ENCODE measurements at regions not wholly inside any gene's neighbourhood (a gene's known extent, or its start where the extent isn't known, plus 50 kb on each side); places are given as distances from the start of the nearest gene placed in this dataset.
A peak's percentile ranks its signal among the peaks of the same experiment; 100 is the strongest.

DNA sequence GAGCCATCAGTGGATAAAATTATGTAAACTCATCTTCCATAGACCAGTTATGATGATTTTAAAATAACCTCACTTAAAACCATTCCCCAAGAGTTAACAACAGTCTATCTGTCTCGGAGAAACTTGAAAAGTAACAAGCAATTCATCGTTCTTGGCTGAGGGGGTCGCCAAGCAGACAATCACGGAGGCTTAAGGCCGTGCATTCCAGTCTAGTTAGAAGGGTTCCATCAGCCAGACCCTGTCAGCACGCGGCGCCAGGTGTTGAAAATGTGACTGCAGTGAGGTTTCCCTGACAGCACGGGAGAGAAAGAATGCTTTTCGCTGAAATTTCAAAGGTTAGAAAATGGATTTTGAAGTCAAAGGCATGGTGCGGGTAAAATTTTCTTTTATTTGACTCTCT lies 1025.0 kb upstream of the CELF2 start:
- H3K4me1 ChIP-seq (ENCODE audit: control insufficient read depth in 2 of 3, insufficient read depth in 2 of 3, low read depth in 1 of 3, low read length in 3 of 3), result no peaks in the 10 kb centered on the region
- no peak overlapping the region for H3K9ac ChIP-seq (ENCODE audit: low read length in 3 of 3)
- no peak overlapping the region for H3K27ac ChIP-seq (ENCODE audit: low read depth in 2 of 2, low read length in 2 of 2)
- H3K36me3 ChIP-seq (ENCODE audit: control insufficient read depth in 2 of 3, insufficient read depth in 3 of 3, low read length in 3 of 3), result no peaks in the 10 kb centered on the region
- intact Hi-C loops (cut with DNase I), result no loop called here
- no peak overlapping the region for H3K4me3 ChIP-seq (ENCODE audit: low read length in 3 of 3)
- no peaks in the 10 kb centered on the region for H3K9me3 ChIP-seq (ENCODE audit: control insufficient read depth in 2 of 3, insufficient read depth in 1 of 3, low read length in 3 of 3)
- peak in 2 of 5 donors; percentile 9 to 27 for DNase-seq
- H3K27me3 ChIP-seq (ENCODE audit: control insufficient read depth, insufficient read depth, low read length), result no peaks in the 10 kb centered on the region
- no peak for FAIRE-seq
- TF ChIP-seq, protein P1, sequence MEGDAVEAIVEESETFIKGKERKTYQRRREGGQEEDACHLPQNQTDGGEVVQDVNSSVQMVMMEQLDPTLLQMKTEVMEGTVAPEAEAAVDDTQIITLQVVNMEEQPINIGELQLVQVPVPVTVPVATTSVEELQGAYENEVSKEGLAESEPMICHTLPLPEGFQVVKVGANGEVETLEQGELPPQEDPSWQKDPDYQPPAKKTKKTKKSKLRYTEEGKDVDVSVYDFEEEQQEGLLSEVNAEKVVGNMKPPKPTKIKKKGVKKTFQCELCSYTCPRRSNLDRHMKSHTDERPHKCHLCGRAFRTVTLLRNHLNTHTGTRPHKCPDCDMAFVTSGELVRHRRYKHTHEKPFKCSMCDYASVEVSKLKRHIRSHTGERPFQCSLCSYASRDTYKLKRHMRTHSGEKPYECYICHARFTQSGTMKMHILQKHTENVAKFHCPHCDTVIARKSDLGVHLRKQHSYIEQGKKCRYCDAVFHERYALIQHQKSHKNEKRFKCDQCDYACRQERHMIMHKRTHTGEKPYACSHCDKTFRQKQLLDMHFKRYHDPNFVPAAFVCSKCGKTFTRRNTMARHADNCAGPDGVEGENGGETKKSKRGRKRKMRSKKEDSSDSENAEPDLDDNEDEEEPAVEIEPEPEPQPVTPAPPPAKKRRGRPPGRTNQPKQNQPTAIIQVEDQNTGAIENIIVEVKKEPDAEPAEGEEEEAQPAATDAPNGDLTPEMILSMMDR (IDR thresholded peaks at IDR 0.05; ENCODE audit: borderline replicate concordance, extremely low read depth, insufficient read depth), result no peak

DNA sequence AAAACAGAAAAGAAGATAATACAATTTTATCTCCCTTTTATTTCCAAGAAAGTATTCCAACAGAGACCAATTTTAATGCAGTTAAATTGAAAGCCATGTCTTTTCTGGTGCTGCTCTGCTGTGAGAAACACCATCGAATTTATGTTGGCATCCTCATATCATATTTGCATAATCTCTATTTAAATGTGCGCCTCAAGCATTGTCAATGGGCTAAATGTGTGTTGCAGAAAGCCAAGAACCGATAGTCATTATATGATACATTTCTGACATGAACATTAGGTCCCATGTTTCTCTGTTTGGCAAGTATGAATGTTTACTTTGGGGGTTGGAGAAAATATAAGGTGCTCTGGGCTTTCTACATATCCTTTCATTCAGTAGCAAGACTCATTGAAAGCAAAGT lies 1023.5 kb upstream of the CELF2 start:
- no peak overlapping the region for H3K27ac ChIP-seq (ENCODE audit: low read depth in 2 of 2, low read length in 2 of 2)
- H3K4me1 ChIP-seq (ENCODE audit: control insufficient read depth in 2 of 3, insufficient read depth in 2 of 3, low read depth in 1 of 3, low read length in 3 of 3), result no peaks in the 10 kb centered on the region
- TF ChIP-seq, protein P1 (IDR thresholded peaks at IDR 0.05; ENCODE audit: borderline replicate concordance, extremely low read depth, insufficient read depth), result no peak
- H3K4me3 ChIP-seq (ENCODE audit: low read length in 3 of 3), result no peak overlapping the region
- intact Hi-C loops (cut with DNase I), result no loop called here
- H3K27me3 ChIP-seq (ENCODE audit: control insufficient read depth, insufficient read depth, low read length), result no peaks in the 10 kb centered on the region
- H3K9me3 ChIP-seq (ENCODE audit: control insufficient read depth in 2 of 3, insufficient read depth in 1 of 3, low read length in 3 of 3), result no peaks in the 10 kb centered on the region
- H3K9ac ChIP-seq (ENCODE audit: low read length in 3 of 3), result no peak overlapping the region
- DNase-seq (no peak), FAIRE-seq (no peak)
- H3K36me3 ChIP-seq (ENCODE audit: control insufficient read depth in 2 of 3, insufficient read depth in 3 of 3, low read length in 3 of 3), result no peaks in the 10 kb centered on the region

DNA sequence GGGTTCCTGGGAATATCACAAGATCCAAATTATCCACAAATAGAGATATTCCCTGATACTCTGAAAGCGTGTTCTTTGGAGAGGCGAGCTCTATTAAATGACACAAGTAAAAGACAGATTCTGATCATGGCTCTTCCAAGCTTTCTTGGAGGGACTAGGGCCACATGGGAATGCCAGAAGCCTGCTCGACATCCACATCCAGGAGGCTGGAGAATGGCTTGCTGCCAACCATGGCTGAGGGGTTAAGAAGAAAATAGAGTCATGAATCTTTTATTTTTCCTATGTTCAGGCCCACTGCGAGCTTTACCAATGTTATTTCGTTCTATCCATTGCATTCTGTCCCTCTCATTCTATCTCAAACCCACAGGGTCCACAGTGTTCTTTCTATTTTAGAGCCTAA lies 1018.0 kb upstream of the CELF2 start:
- intact Hi-C loops (cut with DNase I), result no loop called here
- no peak overlapping the region for H3K27ac ChIP-seq (ENCODE audit: low read depth in 2 of 2, low read length in 2 of 2)
- FAIRE-seq, result no peak
- peaks cover 0 to 3% (median 0%) of the 10 kb centered on the region in 3 donors for H3K9me3 ChIP-seq (ENCODE audit: control insufficient read depth in 2 of 3, insufficient read depth in 1 of 3, low read length in 3 of 3)
- H3K4me3 ChIP-seq (ENCODE audit: low read length in 3 of 3), result no peak overlapping the region
- H3K4me1 ChIP-seq (ENCODE audit: control insufficient read depth in 2 of 3, insufficient read depth in 2 of 3, low read depth in 1 of 3, low read length in 3 of 3), result no peaks in the 10 kb centered on the region
- no peaks in the 10 kb centered on the region for H3K27me3 ChIP-seq (ENCODE audit: control insufficient read depth, insufficient read depth, low read length)
- TF ChIP-seq, protein P1 (IDR thresholded peaks at IDR 0.05; ENCODE audit: borderline replicate concordance, extremely low read depth, insufficient read depth), result no peak
- H3K36me3 ChIP-seq (ENCODE audit: control insufficient read depth in 2 of 3, insufficient read depth in 3 of 3, low read length in 3 of 3), result no peaks in the 10 kb centered on the region
- no peak for DNase-seq
- no peak overlapping the region for H3K9ac ChIP-seq (ENCODE audit: low read length in 3 of 3)

DNA sequence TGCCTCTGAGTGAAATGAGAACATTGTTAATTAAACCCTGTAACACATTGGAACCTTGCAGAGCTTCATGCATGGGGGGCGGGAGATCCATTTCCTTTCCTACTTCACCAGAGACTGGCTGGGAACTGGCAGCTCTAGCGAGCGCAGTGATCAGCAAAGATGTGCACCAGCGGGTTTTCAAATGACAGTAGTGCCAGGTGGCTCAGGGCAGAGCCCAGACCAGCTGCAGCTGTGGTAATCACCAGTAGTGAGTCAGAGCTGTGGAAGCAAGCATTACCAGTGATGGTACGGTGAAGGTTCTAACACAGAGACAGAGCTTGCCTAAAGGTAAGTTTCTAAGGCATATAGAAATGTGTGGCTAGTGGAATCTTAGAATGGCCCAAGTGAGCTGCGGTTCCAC lies 1009.7 kb upstream of the CELF2 start:
- Histone ChIP-seq H3K27me3 (ENCODE audit: control insufficient read depth, insufficient read depth, low read length) (no peaks in the 10 kb centered on the region), H3K4me3 (ENCODE audit: low read length in 3 of 3) (no peak overlapping the region), H3K9ac (ENCODE audit: low read length in 3 of 3) (no peak overlapping the region), H3K36me3 (ENCODE audit: control insufficient read depth in 2 of 3, insufficient read depth in 3 of 3, low read length in 3 of 3) (no peaks in the 10 kb centered on the region), H3K4me1 (ENCODE audit: control insufficient read depth in 2 of 3, insufficient read depth in 2 of 3, low read depth in 1 of 3, low read length in 3 of 3) (no peaks in the 10 kb centered on the region), H3K27ac (ENCODE audit: low read depth in 2 of 2, low read length in 2 of 2) (no peak overlapping the region), H3K9me3 (ENCODE audit: control insufficient read depth in 2 of 3, insufficient read depth in 1 of 3, low read length in 3 of 3) (no peaks in the 10 kb centered on the region)
- intact Hi-C loops (cut with DNase I), result no loop called here
- TF ChIP-seq, protein P1 (IDR thresholded peaks at IDR 0.05; ENCODE audit: borderline replicate concordance, extremely low read depth, insufficient read depth), result no peak
- DNase-seq, result peak in 2 of 5 donors; percentile 9 to 21
- FAIRE-seq, result no peak

All from kidney (tissue), 13 donors.